Kidney (tissue), 13 donors: ENCODE measurements at regions not wholly inside any gene's neighbourhood (a gene's known extent, or its start where the extent isn't known, plus 50 kb on each side); places are given as distances from the start of the nearest gene placed in this dataset.

Source experiments
- DNase-seq, 5 donors: peaks; one replicate each; pipeline ENCODE4 v3.0.0-alpha.2; 2013 to 2020
- FAIRE-seq: peaks from 2 replicates; lab custom pipeline; 2012; peaks lifted over from hg19 to GRCh38; lab: Jason Lieb, UNC
- H3K27ac ChIP-seq, 2 donors: one replicate each; pipeline ENCODE4 v1.7.0; 2013; ENCODE audit warnings: low read depth in 2 of 2, low read length in 2 of 2, inconsistent platforms in 1 of 2
- H3K27me3 ChIP-seq: one replicate; pipeline ENCODE4 v1.7.1; 2013; ENCODE audit warnings: low read length, inconsistent platforms; ENCODE audit not compliant: control insufficient read depth, insufficient read depth
- H3K36me3 ChIP-seq, 3 donors: one replicate each; pipeline versions ENCODE4 v1.7.0 to v1.7.1; 2013; ENCODE audit warnings: low read length in 3 of 3, control low read depth in 1 of 3, inconsistent platforms in 1 of 3; ENCODE audit not compliant: insufficient read depth in 3 of 3, control insufficient read depth in 2 of 3
- H3K4me1 ChIP-seq, 3 donors: one replicate each; pipeline versions ENCODE4 v1.7.0 to v1.7.1; 2013; ENCODE audit warnings: low read length in 3 of 3, inconsistent platforms in 1 of 3, low read depth in 1 of 3; ENCODE audit not compliant: control insufficient read depth in 2 of 3, insufficient read depth in 2 of 3
- H3K4me3 ChIP-seq, 3 donors: one replicate each; pipeline versions ENCODE4 v1.7.0 to v1.8.1; 2013; ENCODE audit warnings: low read length in 3 of 3, control low read depth in 1 of 3, inconsistent platforms in 1 of 3
- H3K9ac ChIP-seq, 3 donors: one replicate each; pipeline versions ENCODE4 v1.7.0 to v1.7.1; 2013; ENCODE audit warnings: low read length in 3 of 3, control low read depth in 1 of 3, inconsistent platforms in 1 of 3
- H3K9me3 ChIP-seq, 3 donors: one replicate each; pipeline versions ENCODE4 v1.7.0 to v1.7.1; 2013; ENCODE audit warnings: low read length in 3 of 3, control low read depth in 1 of 3, inconsistent platforms in 1 of 3; ENCODE audit not compliant: control insufficient read depth in 2 of 3, insufficient read depth in 1 of 3
- CTCF ChIP-seq: IDR thresholded peaks from 3 replicates; pipeline ENCODE4 v1.5.1; 2012; ENCODE audit warnings: mild to moderate bottlenecking, moderate library complexity, borderline replicate concordance; ENCODE audit not compliant: insufficient read depth; ENCODE audit errors: extremely low read depth
- intact Hi-C: fragments of 100-400 bp; cut with DNase I; formaldehyde crosslinking; loops from one replicate; pipeline ENCODE4 v1.11.1; 2022
- donor health status: control.
- donor health status: control.
- donor health status: control.
- donor health status: control.
- donor health status: control.
- donor health status: DM: yes; HTN: yes; CAD: no.
- donor health status: Normal renal cell carcinoma (clear cell type).

DNA sequence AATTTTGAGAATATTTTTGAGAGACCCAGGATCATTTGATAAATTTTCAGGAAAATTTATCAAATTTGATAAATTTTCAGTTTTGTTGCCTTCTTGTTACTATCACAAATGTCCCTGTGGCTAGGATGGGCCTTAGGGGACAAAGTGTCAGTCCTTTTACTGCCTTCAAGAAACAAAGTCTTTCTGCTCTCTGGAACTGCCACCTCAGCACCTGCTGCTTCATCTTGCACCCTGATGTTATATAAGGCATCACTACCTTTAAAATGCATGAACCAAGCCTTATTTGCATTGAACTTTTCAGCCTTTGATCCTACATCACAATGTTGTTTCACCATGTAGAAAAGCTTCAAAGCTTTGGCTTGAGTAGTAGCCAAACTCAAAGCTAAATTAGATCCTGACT is 123.0 kb upstream of the CNTLN start:
- H3K9ac ChIP-seq: no peak overlapping the region
- H3K27ac ChIP-seq: no peak overlapping the region
- H3K4me3 ChIP-seq: no peak overlapping the region
- H3K36me3 ChIP-seq: no peaks in the 10 kb centered on the region
- H3K27me3 ChIP-seq: no peaks in the 10 kb centered on the region
- TF ChIP-seq CTCF: no peak
- intact Hi-C loops: no loop called here
- FAIRE-seq (no peak), DNase-seq (no peak)
- H3K4me1 ChIP-seq: peaks cover 0 to 4% (median 0%) of the 10 kb centered on the region in 3 donors
- H3K9me3 ChIP-seq: no peaks in the 10 kb centered on the region

GRCh38 chr9:17009071-17009470 is 125.8 kb upstream of the CNTLN start:
- DNase-seq (no peak), FAIRE-seq (no peak)
- no peaks in the 10 kb centered on the region for H3K27me3 ChIP-seq
- H3K27ac ChIP-seq: no peak overlapping the region
- no peak overlapping the region for H3K4me3 ChIP-seq
- no peak for TF ChIP-seq CTCF
- no peak overlapping the region for H3K9ac ChIP-seq
- H3K4me1 ChIP-seq: peaks cover 0 to 10% (median 9%) of the 10 kb centered on the region in 3 donors
- intact Hi-C loops: no loop called here
- no peaks in the 10 kb centered on the region for H3K9me3 ChIP-seq
- no peaks in the 10 kb centered on the region for H3K36me3 ChIP-seq

DNA sequence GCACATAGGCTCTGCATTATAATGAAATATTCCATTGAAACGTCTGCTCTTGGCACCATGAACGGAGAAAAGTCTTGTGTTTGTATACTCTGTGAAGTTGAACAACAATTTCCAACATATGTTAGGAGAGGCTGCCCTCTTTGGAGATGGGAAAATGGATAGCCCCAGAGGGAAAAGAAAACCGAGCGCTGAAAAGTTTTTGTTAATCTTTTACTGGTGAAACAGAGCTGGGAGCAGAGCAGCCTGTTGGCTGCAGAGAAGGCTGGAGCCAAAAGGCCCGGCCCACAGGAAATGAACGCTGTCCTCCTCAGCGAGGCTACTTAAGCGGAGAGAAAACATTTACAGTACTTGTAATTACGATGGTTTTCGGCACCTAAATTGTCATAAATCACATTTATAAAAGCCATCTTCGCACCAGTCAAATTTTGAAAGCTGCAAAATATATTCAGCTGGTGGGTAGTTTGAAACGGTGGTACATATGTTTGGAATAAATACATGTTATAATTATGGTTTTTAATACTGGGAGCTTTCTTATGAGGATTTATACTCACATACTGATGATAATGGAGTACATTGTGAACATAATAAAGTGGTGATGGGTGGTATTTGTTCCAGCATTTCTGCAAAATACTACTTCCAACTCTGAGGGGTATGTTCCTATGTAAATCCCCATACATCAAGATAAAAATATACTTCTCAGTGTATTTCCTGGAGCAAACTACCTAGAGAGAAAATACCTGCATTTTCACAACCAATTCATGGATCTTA is 129.6 kb upstream of the CNTLN start:
- Histone ChIP-seq H3K27me3 (no peaks in the 10 kb centered on the region), H3K9ac (peak overlapping the region in 1 of 3 donors; percentile 14), H3K4me1 (peaks cover 0 to 9% (median 6%) of the 10 kb centered on the region in 3 donors), H3K36me3 (no peaks in the 10 kb centered on the region), H3K4me3 (peak overlapping the region; percentile 48 to 54 (median 54)), H3K27ac (no peak overlapping the region), H3K9me3 (no peaks in the 10 kb centered on the region)
- intact Hi-C loops: no loop called here
- FAIRE-seq: peak; percentile 76
- no peak for TF ChIP-seq CTCF
- peak; percentile 74 to 92 (median 78) for DNase-seq
